ENCODE measurements at regions not wholly inside any gene's neighbourhood (a gene's known extent, or its start where the extent isn't known, plus 50 kb on each side); places are given as distances from the start of the nearest gene placed in this dataset.
"Not testable (repeated sequence)": the region's sequence is repeated elsewhere in the genome, so short reads cannot be mapped to it uniquely, and the experiment has no call there.

DNA sequence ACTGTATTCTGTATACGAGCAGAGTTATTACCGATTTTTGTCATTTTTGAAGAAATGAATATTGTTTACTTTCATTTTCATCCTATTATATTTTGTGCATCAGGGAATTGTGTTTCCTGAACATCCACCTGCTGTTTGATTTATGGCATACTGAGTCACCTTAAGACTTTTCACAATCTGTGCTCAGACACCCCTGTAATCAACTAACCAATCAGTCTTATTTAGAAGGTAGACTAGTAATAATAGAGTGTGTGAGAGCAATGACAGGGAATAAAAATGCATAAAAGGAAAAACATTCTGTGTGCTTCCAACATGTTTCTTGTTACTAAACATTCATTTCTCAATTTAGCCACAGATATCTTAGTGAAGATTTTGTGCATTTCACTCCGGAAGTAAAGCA, 1413.6 kb upstream of the ACO1 start:
- DNase-seq: no peak

- no peak for DNase-seq
These were observed 1411.8 kb upstream of the ACO1 start for GRCh38 chr9:30972654-30973053.

DNA sequence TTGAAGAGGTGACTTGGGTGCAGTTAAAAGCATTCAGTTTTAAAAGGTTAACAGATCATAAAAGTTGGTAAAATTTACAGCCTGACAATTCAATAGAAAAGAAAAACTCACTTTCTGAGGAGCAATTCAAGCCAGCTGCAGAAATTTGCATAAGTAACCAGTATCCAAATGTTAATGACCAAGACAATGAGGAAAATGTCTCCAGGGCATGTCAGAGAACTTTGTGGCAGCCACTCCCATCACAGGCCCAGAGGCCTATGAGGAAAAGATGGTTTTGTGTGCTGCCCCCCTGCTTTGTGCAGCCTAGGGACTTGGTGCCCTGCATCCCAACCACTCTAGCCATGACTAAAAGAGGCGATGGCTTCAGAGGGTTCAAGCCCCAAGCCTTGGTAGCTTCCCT, 1406.5 kb upstream of the ACO1 start:
- DNase-seq: no peak

DNA sequence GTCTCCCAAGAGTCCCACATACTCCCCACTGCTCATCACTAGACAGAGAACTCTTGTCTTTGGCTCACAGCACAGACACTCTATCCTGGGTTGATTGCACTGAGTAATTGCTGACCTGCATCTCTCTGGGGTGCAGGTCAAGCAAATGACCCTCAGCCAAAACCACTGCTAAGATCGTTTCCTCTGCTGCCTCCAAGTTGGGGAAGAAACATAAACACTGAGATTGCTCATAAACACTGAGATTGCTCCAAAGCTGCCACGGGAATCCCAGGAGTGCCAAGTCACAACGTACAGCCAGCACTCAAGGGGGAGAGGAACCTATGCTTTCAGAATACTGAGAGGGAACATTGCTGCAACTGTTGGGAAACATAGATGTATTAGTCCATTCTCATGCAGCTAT, 1402.1 kb upstream of the ACO1 start:
- no peak for DNase-seq

DNA sequence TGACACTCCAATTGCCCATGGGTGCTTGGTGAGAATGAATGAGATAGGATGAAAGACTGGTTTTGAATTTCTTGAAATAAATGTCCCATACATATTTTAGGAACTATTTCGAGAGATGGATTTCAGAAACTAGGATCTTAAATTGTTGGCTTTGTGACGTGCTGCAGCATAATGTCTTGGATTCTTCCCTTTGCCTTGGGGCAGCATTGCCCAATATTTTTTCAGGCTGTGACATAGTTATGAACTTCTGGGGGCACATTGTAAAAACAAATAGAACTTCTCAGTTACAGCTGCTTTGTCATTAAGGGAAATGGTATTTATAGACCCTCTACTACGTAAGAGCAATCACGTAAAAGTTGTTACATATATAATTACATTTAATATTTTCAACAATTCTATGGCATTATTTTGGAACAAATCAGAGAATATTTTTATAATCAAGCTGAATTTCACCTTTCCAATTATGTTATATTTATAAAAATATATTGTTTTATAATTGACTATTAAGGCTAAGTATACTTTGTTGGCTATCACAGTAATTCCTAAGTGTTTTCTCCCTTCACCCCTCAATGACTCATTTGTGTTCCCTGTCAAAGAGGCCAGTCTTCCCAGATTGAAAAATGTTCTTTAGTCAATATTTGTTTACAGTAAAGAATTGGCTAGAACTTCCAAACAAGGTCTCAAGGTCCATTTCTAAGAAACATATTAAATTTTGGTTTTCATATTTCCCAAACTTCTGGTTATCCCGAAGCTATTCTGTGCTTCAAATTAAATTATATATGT, 1388.3 kb upstream of the ACO1 start:
- DNase-seq: no peak

DNA sequence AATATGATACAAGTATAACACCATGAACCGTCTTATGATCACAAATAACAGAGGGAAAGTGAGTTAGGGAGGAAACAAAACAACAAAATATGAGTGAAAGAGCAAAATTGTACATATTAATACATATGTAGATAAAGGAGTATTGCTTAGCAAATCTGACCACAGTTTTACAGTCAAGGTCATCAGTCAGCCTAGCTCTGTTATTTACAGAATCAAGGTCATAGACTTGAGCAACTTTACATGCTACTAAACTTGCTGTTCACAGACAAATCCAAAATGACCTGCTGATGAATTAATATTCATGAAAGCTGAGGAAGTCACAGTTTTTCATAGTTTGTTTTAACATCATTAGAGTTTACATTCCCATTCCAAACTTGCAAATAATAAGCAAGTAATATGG, 1387.7 kb upstream of the ACO1 start:
- DNase-seq: no peak

DNA sequence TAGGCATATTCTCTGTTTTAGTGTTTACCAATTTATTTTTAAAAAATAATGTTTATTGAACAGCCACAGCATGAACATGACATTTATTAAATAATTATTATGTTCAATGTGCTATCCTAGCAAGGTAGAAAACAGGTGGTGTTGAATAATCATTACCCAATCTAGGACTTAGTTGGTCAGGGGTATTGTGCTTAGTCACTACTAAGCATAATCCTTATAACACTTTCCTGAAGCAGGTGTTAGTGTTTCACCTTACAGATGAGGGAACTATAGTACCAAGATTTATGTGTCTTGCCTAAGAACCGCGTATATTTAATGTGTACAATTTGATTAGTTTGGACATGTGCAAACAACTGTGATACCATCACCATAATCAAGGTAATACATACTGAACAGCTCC, 1387.2 kb upstream of the ACO1 start:
- no peak for DNase-seq

DNA sequence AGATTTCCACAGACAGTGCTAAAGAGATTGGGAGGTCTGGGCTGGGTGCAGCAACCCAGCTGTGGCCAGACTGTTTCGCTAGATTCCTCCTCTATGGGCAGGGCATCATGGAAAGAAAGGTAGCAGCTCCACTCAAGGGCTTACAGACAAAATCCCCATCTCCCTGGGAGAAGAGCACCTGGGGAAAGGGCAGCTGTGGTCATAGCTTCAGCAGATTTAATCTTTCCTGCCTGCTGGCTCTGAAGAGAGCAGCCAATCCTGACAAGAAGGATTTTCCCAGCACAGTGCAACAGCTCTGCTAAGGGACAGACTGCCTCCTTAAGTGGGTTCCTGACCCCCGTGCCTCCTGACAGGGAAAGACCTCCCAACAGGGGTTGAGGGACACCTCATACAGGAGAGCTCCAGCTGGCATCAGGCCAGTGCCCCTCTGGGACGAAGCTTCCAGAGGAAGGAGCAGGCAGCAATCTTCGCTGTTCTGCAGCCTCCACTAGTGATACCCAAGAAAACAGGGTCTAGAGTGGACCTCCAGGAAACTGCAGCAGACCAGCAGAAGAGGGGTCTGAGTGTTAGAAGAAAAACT, 1379.3 kb upstream of the ACO1 start:
- DNase-seq: no peak

- DNase-seq: no peak
These were observed 1371.1 kb upstream of the ACO1 start for GRCh38 chr9:31013371-31013770.

- DNase-seq: no peak
These were observed 1360.6 kb upstream of the ACO1 start for GRCh38 chr9:31023847-31024246.

DNA sequence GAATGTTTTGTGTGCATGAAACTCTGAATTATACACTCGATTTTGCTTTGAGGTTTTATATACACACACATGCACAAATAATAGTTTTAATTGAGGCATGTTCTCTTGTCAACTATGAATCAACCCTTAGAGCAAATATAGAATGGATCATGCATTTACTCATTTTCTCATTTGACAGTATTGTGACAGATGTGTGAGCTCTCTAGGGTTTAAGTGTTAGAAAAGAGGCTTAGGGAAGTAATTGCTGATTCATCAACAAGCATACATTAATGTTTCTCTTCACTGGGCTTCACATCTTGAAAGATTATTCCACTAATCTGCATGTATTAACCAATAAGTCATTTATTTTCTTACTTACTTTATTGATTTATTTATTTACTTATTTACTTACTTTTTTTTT, 1356.8 kb upstream of the ACO1 start:
- no peak for DNase-seq

GRCh38 chr9:31028137-31028536, 1356.3 kb upstream of the ACO1 start:
- no peak for DNase-seq

DNA sequence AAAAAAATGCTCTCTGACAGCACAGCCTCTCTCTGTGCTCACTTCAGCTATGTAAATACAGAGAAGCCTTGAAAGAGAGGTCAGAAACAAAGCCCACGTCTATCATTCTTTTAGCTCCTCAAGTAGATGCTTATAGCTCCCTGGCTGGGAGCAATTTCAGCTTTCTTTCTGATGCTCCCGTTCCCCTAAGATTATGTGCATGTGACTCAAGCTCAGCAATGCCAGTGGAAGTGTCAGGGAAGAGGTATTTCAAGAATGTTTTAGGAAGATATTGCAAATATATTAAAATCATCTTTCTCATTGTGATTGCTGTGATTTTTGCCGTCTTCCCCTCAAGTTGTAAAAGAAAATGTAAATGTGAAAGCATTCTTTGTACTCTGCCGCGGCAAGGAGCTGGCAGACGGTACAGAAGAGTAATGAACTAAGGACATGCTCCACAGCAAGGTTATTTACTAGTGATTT, 1353.7 kb upstream of the ACO1 start:
- DNase-seq: no peak

GRCh38 chr9:31032206-31032605, 1352.2 kb upstream of the ACO1 start:
- no peak for DNase-seq

DNA sequence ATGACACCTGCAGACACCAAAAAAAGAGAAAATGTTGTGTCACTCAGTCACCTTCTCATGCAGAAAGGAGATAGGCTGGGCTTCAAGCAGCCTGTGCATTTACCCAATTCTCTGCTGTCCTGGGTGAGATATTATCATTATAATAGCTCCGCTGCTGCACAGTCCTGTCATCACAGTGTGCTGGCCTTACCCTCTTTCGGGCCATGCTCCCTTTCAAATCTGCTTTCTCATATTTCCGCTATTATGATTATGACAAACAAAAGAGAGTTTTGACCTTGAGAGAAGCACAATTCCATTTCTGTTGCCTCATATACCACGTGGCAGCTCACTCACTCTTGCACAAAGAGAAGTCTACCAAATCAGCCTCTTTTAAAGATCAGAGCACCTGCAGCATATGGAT, 1350.1 kb upstream of the ACO1 start:
- no peak for DNase-seq

DNA sequence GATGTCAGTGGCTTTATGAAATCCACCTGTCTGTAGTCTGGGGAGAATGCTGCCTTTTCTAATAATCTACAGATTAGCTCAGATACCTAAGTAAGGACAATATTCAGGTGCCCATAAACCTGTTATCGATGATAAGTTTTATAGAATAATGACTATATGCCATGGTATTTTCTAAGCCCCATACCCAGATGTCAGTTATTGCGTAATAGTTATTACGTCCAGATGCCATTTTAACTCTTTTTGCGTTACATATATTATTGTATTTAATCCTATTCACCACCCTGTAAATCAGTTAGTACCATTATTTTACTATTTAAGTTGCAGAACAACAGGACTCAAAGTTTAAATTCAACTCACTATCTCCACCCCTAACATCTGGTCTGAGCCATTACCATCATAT, 1343.9 kb upstream of the ACO1 start:
- no peak for DNase-seq

DNA sequence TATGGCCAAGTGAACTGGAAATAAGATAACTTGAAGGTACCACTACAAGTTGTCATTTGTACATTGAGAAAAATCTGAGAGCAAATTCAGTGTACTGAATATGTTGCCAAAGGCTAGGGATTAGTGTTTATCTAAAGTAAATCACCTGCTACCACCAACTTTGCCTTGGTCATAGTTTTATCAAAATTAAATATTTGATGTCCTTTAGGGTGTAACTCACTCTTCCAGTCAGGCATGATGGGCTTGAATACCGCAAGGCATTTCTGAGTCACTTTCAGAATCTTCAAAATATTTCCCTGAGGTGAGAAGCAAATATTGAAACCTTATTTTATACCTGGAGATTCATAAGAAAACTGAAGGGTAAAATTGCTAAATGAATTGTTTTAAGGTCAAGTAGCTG, 1338.6 kb upstream of the ACO1 start:
- DNase-seq: no peak

GRCh38 chr9:31061592-31061991, 1322.9 kb upstream of the ACO1 start:
- not testable (repeated sequence) for DNase-seq

DNA sequence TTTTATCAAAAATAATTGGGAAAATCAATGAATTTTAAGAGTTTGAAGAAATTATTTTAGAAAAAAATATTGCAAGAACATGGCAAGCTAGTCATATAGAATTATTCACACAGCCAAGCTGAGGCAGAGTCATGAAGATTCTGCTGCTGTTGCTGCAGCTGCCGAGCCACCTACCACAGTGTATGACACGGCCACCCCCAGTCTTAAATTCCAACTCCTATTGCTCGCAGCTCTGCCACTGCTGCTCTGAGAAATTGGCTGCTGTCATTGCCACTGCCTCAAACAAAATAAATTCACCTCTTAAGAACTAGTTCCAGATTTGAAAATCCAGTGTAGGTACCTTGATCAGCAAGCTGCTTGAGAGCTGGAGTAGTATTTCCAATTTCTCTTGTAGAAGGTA, 1318.8 kb upstream of the ACO1 start:
- no peak for DNase-seq

DNA sequence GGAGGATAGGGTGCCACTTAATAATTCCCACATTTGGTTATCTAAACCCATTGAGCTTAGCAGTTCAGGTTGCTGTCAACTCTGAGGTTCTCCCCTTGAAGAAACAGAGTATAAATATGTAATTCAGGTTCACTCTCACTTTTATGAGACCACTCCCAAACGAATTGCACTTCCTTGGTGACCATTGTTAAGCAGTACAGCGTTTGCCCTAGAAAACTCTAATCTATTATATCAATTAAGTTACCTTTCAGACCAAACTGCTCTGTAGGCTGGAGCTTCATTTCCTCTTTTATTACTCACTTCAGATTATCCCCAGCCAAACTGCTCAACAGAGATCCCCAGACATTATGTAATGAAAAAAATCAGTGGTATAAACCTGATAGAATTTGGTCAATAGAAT, 1317.0 kb upstream of the ACO1 start:
- no peak for DNase-seq

DNA sequence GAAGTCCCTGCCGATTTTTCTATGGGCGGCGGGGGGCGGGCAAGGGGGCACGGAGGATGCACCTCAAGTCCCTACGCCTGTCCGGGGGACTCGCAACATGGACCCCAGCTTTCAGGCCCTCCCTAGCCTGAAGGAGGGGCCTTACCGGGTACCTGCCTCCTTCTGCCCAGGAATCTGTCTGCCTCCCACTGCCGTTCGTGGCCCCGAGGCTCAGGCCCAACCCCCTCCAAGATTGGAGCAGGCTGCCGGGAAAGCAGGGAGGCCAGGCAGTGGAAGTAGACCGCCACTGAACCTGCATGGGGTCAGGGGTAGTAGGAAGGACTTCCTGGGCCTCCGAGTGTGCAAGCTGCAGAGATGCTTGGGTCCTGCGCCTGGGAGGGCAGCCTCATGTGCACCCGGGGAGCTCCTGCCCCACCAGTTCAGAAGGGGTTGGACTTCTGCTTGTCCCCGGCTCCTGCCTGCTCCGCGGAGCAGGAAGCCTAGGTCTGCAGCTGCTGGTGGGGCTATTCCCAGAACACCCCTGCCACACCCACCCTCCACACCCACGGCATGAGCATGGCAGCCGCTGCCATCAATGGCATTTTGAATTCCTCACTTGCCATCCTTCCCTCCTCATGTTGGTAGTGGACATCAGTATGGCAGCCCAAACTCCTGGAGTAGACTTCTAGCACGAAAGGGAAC, 1312.7 kb upstream of the ACO1 start:
- DNase-seq: no peak

- DNase-seq: no peak
These were observed 1306.3 kb upstream of the ACO1 start for GRCh38 chr9:31078175-31078574.

GRCh38 chr9:31084350-31084749, 1300.1 kb upstream of the ACO1 start:
- no peak for DNase-seq

- DNase-seq: no peak
These were observed 1294.8 kb upstream of the ACO1 start for GRCh38 chr9:31089549-31090221.

Data from right forelimb (tissue), 1 donor.